AG09309 (cell line): ENCODE measurements at regions not wholly inside any gene's neighbourhood (a gene's known extent, or its start where the extent isn't known, plus 50 kb on each side); places are given as distances from the start of the nearest gene placed in this dataset.

Experiments used
- DNase-seq: peaks from one replicate; pipeline ENCODE4 v3.0.0-alpha.2; 2010; ENCODE audit warnings: low read depth
- H3K4me3 ChIP-seq: 2 replicates; pipeline ENCODE4 v1.5.1; 2011; ENCODE audit warnings: mild to moderate bottlenecking, low read depth, low read length, moderate library complexity; ENCODE audit not compliant: control insufficient read depth
- CTCF ChIP-seq: IDR thresholded peaks from 2 replicates; pipeline ENCODE4 v1.5.1; 2011; ENCODE audit warnings: mild to moderate bottlenecking, low read depth, low read length, inconsistent platforms; ENCODE audit not compliant: insufficient read depth, control insufficient read depth; ENCODE audit errors: missing control alignments

DNA sequence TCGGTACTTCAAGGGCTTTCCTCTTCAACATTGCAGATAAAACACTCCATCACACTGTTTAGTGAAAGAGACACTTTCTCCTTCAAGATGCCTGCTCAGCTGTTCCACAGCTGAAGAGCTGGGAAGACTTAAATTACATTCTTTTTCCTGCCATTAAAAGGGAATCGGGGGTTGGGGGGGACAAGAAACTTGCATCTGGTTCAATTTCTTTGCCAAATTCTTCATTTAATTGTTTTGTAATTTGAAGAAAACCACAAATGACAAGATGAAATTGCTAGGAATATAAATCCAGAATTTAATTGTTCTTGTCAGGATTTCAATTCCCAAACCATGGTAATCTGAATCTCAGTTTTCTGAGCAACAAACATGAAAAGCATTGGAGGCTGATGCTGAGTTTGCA, 478.3 kb downstream of the EBF1 start:
- TF ChIP-seq CTCF, result no peak
- H3K4me3 ChIP-seq, result no peak overlapping the region
- no peak for DNase-seq

- DNase-seq, result no peak
- no peak overlapping the region for H3K4me3 ChIP-seq
- TF ChIP-seq CTCF, result no peak
Measured at GRCh38 chr5:158619083-158619788, 480.5 kb downstream of the EBF1 start.

- no peak for TF ChIP-seq CTCF
- DNase-seq, result no peak
- no peak overlapping the region for H3K4me3 ChIP-seq
Measured at GRCh38 chr5:158618256-158618655, 481.5 kb downstream of the EBF1 start.

DNA sequence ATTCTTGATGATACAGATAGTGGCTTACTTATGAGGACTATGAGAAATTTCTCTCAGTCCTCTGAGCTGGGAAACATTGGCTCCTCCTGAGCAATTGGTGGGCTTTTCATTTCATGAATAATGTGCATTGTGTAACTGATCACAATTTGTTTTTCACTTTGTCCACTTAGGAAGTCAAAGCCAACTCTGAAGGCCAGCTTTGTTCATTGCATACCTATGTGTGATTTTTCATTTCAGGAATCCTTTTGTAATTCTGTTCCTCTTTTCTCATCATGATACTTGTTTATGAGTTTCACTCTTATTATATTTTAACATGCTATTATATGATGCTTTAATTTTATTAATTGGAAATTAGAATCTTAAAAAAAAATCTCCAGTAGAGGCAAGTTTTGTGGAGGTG, 483.0 kb downstream of the EBF1 start:
- DNase-seq, result no peak
- no peak overlapping the region for H3K4me3 ChIP-seq
- TF ChIP-seq CTCF, result no peak

- H3K4me3 ChIP-seq, result no peak overlapping the region
- DNase-seq, result no peak
- TF ChIP-seq CTCF, result no peak
Measured at GRCh38 chr5:158614951-158615350, 484.8 kb downstream of the EBF1 start.

GRCh38 chr5:158611581-158611980, 488.1 kb downstream of the EBF1 start:
- DNase-seq, result no peak
- no peak overlapping the region for H3K4me3 ChIP-seq
- no peak for TF ChIP-seq CTCF
